ENCODE measurements at regions not wholly inside any gene's neighbourhood (a gene's known extent, or its start where the extent isn't known, plus 50 kb on each side); places are given as distances from the start of the nearest gene placed in this dataset.
"Not testable (repeated sequence)": the region's sequence is repeated elsewhere in the genome, so short reads cannot be mapped to it uniquely, and the experiment has no call there.

GRCh38 chr12:29888777-29889176 is 105.0 kb upstream of the TMTC1 start:
- H3K4me1 ChIP-seq, result no peaks in the 10 kb centered on the region
- no peak overlapping the region for H3K27ac ChIP-seq
- H3K27me3 ChIP-seq (ENCODE audit: low read depth), result no peaks in the 10 kb centered on the region
- intact Hi-C loops (cut with DNase I), result no loop called here
- DNase-seq, result no peak
- TF ChIP-seq, protein P1, sequence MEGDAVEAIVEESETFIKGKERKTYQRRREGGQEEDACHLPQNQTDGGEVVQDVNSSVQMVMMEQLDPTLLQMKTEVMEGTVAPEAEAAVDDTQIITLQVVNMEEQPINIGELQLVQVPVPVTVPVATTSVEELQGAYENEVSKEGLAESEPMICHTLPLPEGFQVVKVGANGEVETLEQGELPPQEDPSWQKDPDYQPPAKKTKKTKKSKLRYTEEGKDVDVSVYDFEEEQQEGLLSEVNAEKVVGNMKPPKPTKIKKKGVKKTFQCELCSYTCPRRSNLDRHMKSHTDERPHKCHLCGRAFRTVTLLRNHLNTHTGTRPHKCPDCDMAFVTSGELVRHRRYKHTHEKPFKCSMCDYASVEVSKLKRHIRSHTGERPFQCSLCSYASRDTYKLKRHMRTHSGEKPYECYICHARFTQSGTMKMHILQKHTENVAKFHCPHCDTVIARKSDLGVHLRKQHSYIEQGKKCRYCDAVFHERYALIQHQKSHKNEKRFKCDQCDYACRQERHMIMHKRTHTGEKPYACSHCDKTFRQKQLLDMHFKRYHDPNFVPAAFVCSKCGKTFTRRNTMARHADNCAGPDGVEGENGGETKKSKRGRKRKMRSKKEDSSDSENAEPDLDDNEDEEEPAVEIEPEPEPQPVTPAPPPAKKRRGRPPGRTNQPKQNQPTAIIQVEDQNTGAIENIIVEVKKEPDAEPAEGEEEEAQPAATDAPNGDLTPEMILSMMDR (IDR thresholded peaks at IDR 0.05), result no peak
- no peaks in the 10 kb centered on the region for H3K36me3 ChIP-seq
- peak; percentile 24 to 47 for ATAC-seq
- no peak overlapping the region for H3K4me3 ChIP-seq
- no peaks in the 10 kb centered on the region for H3K9me3 ChIP-seq

DNA sequence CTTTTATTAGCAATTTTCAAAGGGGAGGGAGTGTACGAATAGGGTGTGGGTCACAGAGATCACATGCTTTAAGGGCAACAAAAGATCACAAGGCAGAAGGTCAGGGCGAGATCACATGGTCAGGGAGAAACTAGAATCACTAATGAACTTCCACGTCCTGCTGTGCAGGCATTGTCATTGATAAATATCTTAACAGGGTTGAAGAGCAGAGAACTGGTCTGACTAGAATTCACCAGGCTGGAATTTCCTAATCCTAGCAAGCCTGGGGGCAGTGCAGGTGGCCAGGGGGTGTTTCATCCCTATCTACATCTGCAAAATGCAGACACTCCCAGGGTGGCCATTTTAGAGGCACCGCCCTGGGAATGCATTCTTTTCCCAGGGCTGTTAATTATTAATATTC is 101.2 kb upstream of the TMTC1 start:
- ATAC-seq; H3K27ac ChIP-seq; H3K4me3 ChIP-seq; H3K9me3 ChIP-seq; intact Hi-C loops (cut with DNase I); DNase-seq; H3K36me3 ChIP-seq; H3K27me3 ChIP-seq (ENCODE audit: low read depth); H3K4me1 ChIP-seq: not testable (repeated sequence)

DNA sequence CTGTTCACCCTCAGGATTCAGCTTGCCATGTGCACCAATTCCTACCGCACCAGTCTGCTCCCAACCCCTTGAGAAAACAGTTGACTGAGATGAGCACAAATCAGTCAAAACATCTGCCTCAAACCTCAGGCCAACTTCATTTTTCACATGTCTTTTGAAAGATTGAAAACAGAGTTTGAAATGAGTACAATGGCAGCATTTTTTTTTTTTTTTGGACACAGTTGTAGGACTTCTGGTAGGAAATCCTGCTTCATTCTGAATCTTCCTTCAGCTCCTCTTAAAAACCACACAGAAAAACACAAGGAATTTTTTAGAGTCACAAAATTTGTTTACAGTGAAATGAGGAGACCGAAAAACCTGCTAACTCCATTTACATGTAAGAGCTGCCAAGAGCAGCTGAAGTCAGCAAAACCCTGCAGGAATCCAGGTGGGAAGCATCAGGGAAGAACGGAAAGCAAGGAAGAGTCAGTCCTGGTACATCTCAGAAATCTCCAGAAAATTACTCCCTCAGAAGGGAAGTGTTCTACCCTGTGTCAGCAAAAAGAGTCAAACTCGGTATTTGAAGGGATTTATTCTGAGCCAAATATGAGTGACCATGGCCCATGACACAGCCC is 100.3 kb upstream of the TMTC1 start:
- Histone ChIP-seq H3K9me3 (no peaks in the 10 kb centered on the region), H3K4me1 (no peaks in the 10 kb centered on the region), H3K4me3 (no peak overlapping the region), H3K27ac (no peak overlapping the region), H3K36me3 (no peaks in the 10 kb centered on the region), H3K27me3 (ENCODE audit: low read depth) (no peaks in the 10 kb centered on the region)
- DNase-seq (no peak), ATAC-seq (no peak)
- TF ChIP-seq, protein P1 (IDR thresholded peaks at IDR 0.05), result no peak
- intact Hi-C loops (cut with DNase I), result no loop called here

DNA sequence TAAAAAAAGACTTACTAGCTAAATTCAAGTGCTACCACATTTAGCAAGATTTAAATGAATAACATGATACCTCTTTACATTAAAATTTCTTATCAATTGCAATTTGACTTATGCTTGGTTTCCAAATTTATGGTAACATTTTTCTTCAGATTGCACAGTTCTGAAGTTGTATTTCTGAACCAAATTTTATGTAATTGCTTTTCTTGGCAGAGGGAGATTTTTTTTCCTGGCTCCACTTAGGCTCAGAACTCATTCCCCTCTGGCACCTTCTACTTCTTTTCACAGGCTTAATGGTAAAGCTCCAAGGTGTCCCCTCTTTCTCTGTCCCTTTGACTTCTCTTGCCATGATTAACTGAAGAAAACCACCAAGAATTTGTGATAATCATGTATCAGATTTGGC is 99.8 kb upstream of the TMTC1 start:
- Histone ChIP-seq H3K4me3 (no peak overlapping the region), H3K36me3 (no peaks in the 10 kb centered on the region), H3K27ac (no peak overlapping the region), H3K9me3 (no peaks in the 10 kb centered on the region), H3K4me1 (no peaks in the 10 kb centered on the region), H3K27me3 (ENCODE audit: low read depth) (no peaks in the 10 kb centered on the region)
- no peak for DNase-seq
- TF ChIP-seq, protein P1 (IDR thresholded peaks at IDR 0.05), result no peak
- intact Hi-C loops (cut with DNase I), result no loop called here
- ATAC-seq, result no peak

DNA sequence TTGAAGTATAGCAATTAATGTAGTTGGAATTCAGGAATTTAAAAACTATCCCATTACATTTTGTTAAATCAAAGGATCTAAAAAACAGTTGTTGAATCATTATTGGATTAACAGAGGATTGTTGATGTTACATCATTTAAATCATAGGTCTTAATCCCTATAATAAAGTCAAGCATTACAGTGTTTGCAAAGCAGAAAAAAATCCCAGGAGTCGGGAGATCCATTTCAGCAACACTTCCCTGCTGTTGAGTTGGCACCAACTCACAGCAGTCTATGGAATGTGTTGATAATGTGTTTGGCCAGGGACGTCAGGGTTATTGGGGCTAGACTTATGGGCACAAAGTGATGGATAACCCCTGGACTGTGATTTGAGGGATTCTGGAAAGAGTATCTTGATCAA is 99.1 kb upstream of the TMTC1 start:
- TF ChIP-seq, protein P1 (IDR thresholded peaks at IDR 0.05), result no peak
- intact Hi-C loops (cut with DNase I), result no loop called here
- Histone ChIP-seq H3K27me3 (ENCODE audit: low read depth) (no peaks in the 10 kb centered on the region), H3K9me3 (no peaks in the 10 kb centered on the region), H3K36me3 (no peaks in the 10 kb centered on the region), H3K4me3 (no peak overlapping the region), H3K27ac (no peak overlapping the region), H3K4me1 (no peaks in the 10 kb centered on the region)
- ATAC-seq (no peak), DNase-seq (no peak)

- H3K4me1 ChIP-seq, result no peaks in the 10 kb centered on the region
- no peak overlapping the region for H3K27ac ChIP-seq
- H3K36me3 ChIP-seq, result no peaks in the 10 kb centered on the region
- DNase-seq (no peak), ATAC-seq (no peak)
- H3K9me3 ChIP-seq, result peaks cover 10% of the 10 kb centered on the region
- no peak overlapping the region for H3K4me3 ChIP-seq
- TF ChIP-seq, protein P1 (IDR thresholded peaks at IDR 0.05), result no peak
- intact Hi-C loops (cut with DNase I), result no loop called here
- H3K27me3 ChIP-seq (ENCODE audit: low read depth), result no peaks in the 10 kb centered on the region
Measured at GRCh38 chr12:29880987-29881386, 97.2 kb upstream of the TMTC1 start.

Measured in lower lobe of right lung (tissue), 2 donors.